Heart left ventricle (tissue), 13 donors: ENCODE measurements at regions not wholly inside any gene's neighbourhood (a gene's known extent, or its start where the extent isn't known, plus 50 kb on each side); places are given as distances from the start of the nearest gene placed in this dataset.

Experiments used
- CTCF ChIP-seq, 12 donors: fragments of 200-600 bp; sonication (generic) in 4 of 12; IDR thresholded peaks; one replicate each; pipeline versions ENCODE4 v1.5.0 to v1.8.0; 2018 to 2022; ENCODE audit warnings: antibody characterized with exemption in 12 of 12, mild to moderate bottlenecking in 5 of 12
- POLR2A ChIP-seq, 2 donors: fragments of 450-650 bp; IDR thresholded peaks; one replicate each; pipeline ENCODE4 v1.6.1; 2017; ENCODE audit warnings: antibody characterized with exemption in 2 of 2, mild to moderate bottlenecking in 2 of 2, moderate library complexity in 2 of 2
- donor health status: ischemic (EF 13 %, LVEDD 7.1; RV severe dilation, severe dysfunction).
- donor health status: DM: no; HTN: yes; CAD: no.
- donor health status: DM: no; HTN: no; CAD: no.
- donor health status: ischemic (EF 25% LVEDD 6.9; RV normal size, moderate dysfunction).
- donor health status: ischemic (EF 25% LVEDD 5.7; RV mildly dilated, moderate dysfunction).
- donor health status: ischemic (EF 35%, LVEDD 5.7; RV mildly dilated, moderate dysfunction).
- donor health status: nonischemic (EF 11% LVEDD 7.7; RV severe dilation, severe dysfunction).
- donor health status: DM: yes; HTN: yes; CAD: no.
- donor health status: PGD.
- donor health status: ischemic (EF 29% LVEDD 5.4; RV normal size, mild dysfunction).
- donor health status: nonischemic (EF 23%, LVEDD 6.1; RV moderate dilation, normal function).

- TF ChIP-seq CTCF (IDR thresholded peaks at IDR 0.05) (no peak), POLR2A (IDR thresholded peaks at IDR 0.05) (no peak)
Measured at GRCh38 chr6:836276-836853, 143.4 kb upstream of the EXOC2 start.
